ENCODE measurements at regions not wholly inside any gene's neighbourhood (a gene's known extent, or its start where the extent isn't known, plus 50 kb on each side); places are given as distances from the start of the nearest gene placed in this dataset.

DNA sequence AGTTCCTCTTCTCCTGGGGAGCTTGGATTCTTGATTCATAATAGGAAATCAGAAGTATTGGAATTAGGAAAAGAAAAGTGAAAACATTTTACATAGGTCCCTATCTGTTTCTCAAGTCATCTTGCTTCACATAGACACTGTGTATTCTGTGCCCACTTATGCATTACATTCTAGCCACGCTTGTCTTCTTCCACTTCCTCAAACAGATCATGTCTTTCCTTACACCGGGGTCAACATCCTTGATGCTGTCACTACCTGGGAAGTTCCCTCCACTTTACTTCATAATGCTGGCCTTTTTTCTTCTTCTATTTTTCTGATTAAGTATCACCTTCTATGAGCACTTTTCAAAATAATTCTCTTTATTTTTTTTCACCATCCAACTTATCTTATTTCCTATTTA lies 606.4 kb upstream of the CDH8 start:
- no peak for TF ChIP-seq CEBPB (IDR thresholded peaks at IDR 0.05)
- TF ChIP-seq, protein P1, sequence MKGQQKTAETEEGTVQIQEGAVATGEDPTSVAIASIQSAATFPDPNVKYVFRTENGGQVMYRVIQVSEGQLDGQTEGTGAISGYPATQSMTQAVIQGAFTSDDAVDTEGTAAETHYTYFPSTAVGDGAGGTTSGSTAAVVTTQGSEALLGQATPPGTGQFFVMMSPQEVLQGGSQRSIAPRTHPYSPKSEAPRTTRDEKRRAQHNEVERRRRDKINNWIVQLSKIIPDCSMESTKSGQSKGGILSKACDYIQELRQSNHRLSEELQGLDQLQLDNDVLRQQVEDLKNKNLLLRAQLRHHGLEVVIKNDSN (IDR thresholded peaks at IDR 0.05), result no peak
- TF ChIP-seq, protein P2, sequence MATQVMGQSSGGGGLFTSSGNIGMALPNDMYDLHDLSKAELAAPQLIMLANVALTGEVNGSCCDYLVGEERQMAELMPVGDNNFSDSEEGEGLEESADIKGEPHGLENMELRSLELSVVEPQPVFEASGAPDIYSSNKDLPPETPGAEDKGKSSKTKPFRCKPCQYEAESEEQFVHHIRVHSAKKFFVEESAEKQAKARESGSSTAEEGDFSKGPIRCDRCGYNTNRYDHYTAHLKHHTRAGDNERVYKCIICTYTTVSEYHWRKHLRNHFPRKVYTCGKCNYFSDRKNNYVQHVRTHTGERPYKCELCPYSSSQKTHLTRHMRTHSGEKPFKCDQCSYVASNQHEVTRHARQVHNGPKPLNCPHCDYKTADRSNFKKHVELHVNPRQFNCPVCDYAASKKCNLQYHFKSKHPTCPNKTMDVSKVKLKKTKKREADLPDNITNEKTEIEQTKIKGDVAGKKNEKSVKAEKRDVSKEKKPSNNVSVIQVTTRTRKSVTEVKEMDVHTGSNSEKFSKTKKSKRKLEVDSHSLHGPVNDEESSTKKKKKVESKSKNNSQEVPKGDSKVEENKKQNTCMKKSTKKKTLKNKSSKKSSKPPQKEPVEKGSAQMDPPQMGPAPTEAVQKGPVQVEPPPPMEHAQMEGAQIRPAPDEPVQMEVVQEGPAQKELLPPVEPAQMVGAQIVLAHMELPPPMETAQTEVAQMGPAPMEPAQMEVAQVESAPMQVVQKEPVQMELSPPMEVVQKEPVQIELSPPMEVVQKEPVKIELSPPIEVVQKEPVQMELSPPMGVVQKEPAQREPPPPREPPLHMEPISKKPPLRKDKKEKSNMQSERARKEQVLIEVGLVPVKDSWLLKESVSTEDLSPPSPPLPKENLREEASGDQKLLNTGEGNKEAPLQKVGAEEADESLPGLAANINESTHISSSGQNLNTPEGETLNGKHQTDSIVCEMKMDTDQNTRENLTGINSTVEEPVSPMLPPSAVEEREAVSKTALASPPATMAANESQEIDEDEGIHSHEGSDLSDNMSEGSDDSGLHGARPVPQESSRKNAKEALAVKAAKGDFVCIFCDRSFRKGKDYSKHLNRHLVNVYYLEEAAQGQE (IDR thresholded peaks at IDR 0.05; ENCODE audit: low read depth), result no peak
- no peak for TF ChIP-seq NFIC (IDR thresholded peaks at IDR 0.05)
- no peak for TF ChIP-seq FOXM1 (IDR thresholded peaks at IDR 0.05; ENCODE audit: borderline replicate concordance, low read depth)
